ENCODE measurements at regions not wholly inside any gene's neighbourhood (a gene's known extent, or its start where the extent isn't known, plus 50 kb on each side); places are given as distances from the start of the nearest gene placed in this dataset.

DNA sequence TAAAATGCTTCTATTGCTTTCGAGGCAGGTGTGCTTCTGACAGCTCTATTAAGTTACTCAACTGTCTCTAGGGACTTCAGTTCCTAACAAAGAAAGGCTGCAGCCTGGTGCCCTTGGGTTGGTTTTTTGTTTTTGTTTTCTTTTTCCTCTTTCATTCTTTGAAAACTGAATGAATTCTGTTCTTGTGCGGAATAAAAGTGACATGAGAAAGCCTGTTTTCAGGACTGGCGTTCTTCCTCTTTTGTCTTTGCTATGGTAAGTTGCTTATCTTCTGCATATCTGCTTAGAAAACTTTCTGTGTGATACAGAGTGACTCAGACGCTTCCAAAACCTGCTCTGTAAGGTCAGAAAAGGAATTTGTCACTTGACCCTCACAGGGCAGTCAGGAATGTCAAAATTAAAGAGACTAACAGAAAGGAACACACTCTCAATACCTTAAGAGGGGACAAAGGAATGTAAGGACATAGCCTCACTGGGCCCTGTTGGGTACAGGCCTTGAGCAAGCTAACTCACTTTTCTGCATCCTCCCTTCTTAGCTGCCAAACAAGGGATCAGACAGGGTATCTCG is 56.2 kb upstream of the NHSL1 start:
- H3K14ac ChIP-seq (ENCODE audit: insufficient read depth, low read length) = no peak overlapping the region
- no peak overlapping the region for H2BK12ac ChIP-seq (ENCODE audit: insufficient read length, low read depth, low read length)
- H3K9me3 ChIP-seq (ENCODE audit: control insufficient read depth, low read depth, low read length) = no peaks in the 10 kb centered on the region
- no peaks in the 10 kb centered on the region for H3K23me2 ChIP-seq (ENCODE audit: insufficient read length, low read depth, low read length, poor library complexity, severe bottlenecking)
- no peak overlapping the region for H2BK120ac ChIP-seq (ENCODE audit: low read depth, low read length, poor library complexity, severe bottlenecking)
- no peak overlapping the region for H3K23ac ChIP-seq (ENCODE audit: insufficient read length, low read depth, low read length)
- WGBS (ENCODE audit: extremely low coverage, insufficient read length, low lambda C conversion rate) = no CpG with 5 or more reads among the region's 5 CpGs
- DNase-seq = no peak
- peaks cover 7% of the 10 kb centered on the region; the same call in 1 of the 2 replicates for H3K4me1 ChIP-seq (ENCODE audit: insufficient read depth, low read length)
- H3K9me3 Mint-ChIP-seq = no peaks in the 10 kb centered on the region
- H2BK20ac ChIP-seq (ENCODE audit: low read depth, low read length, poor library complexity, severe bottlenecking) = no peak overlapping the region
- H3K56ac ChIP-seq (ENCODE audit: insufficient read length, low read depth, low read length) = no peak overlapping the region
- no peak overlapping the region for H3K9ac ChIP-seq (ENCODE audit: extremely low read depth, insufficient read length, low read length)
- H3K27me3 Mint-ChIP-seq (ENCODE audit: low read depth) = no peaks in the 10 kb centered on the region
- H4K20me1 ChIP-seq (ENCODE audit: control insufficient read depth, insufficient read depth, insufficient read length) = no peaks in the 10 kb centered on the region
- peak overlapping the region; percentile 9 to 69 (median 19); a peak in 6 of 7 replicates for H3K27ac Mint-ChIP-seq
- H3T11ph ChIP-seq (ENCODE audit: low read length) = no peak overlapping the region
- H4K8ac ChIP-seq (replicated peaks; ENCODE audit: insufficient read length, low read depth, low read length) = no peak overlapping the region
- no peaks in the 10 kb centered on the region for H3K79me1 ChIP-seq (ENCODE audit: insufficient read depth, low read depth, low read length, poor library complexity, severe bottlenecking)
- H3K36me3 Mint-ChIP-seq (ENCODE audit: insufficient read depth in 1 of 3, low read depth in 3 of 3) = no peaks in the 10 kb centered on the region
- H3K4me2 ChIP-seq (ENCODE audit: insufficient read depth, insufficient read length, low read length) = no peak overlapping the region
- no peak overlapping the region for H2AFZ ChIP-seq (ENCODE audit: low read length)
- H3K79me2 ChIP-seq (ENCODE audit: insufficient read depth, low read length) = peaks cover 8% of the 10 kb centered on the region; the same call in 1 of the 2 replicates
- no peaks in the 10 kb centered on the region for H3K27me3 ChIP-seq (ENCODE audit: insufficient read depth, low read length)
- no peak overlapping the region for H2BK5ac ChIP-seq (ENCODE audit: insufficient read length, low read length)
- no peak overlapping the region for H3K18ac ChIP-seq (ENCODE audit: insufficient read length, low read depth, low read length)
- H4K91ac ChIP-seq (ENCODE audit: insufficient read length, low read depth, low read length) = no peak overlapping the region
- H2BK15ac ChIP-seq (ENCODE audit: low read depth, low read length) = no peak overlapping the region
- no peak overlapping the region for H3K4ac ChIP-seq (ENCODE audit: low read depth, low read length)
- H4K5ac ChIP-seq (ENCODE audit: insufficient read length, low read depth, low read length) = no peak overlapping the region
- H2AK5ac ChIP-seq (ENCODE audit: insufficient read length, low read length) = no peak overlapping the region
- peaks cover 32 to 58% of the 10 kb centered on the region in 2 experiments for H3K4me1 Mint-ChIP-seq
- peak overlapping the region; percentile 6 for H3K27ac ChIP-seq (ENCODE audit: insufficient read length, low read depth, low read length)
- TF ChIP-seq, protein P1, sequence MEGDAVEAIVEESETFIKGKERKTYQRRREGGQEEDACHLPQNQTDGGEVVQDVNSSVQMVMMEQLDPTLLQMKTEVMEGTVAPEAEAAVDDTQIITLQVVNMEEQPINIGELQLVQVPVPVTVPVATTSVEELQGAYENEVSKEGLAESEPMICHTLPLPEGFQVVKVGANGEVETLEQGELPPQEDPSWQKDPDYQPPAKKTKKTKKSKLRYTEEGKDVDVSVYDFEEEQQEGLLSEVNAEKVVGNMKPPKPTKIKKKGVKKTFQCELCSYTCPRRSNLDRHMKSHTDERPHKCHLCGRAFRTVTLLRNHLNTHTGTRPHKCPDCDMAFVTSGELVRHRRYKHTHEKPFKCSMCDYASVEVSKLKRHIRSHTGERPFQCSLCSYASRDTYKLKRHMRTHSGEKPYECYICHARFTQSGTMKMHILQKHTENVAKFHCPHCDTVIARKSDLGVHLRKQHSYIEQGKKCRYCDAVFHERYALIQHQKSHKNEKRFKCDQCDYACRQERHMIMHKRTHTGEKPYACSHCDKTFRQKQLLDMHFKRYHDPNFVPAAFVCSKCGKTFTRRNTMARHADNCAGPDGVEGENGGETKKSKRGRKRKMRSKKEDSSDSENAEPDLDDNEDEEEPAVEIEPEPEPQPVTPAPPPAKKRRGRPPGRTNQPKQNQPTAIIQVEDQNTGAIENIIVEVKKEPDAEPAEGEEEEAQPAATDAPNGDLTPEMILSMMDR (conservative IDR thresholded peaks at IDR 0.05) = no peak
- H3K4me3 Mint-ChIP-seq = no peak overlapping the region
